ENCODE measurements at regions not wholly inside any gene's neighbourhood (a gene's known extent, or its start where the extent isn't known, plus 50 kb on each side); places are given as distances from the start of the nearest gene placed in this dataset.
"Not testable (repeated sequence)": the region's sequence is repeated elsewhere in the genome, so short reads cannot be mapped to it uniquely, and the experiment has no call there.

GRCh38 chr7:6975346-6975745 is 149.3 kb upstream of the CCZ1B start:
- H4K20me1 ChIP-seq (replicated peaks in 1 of 2; ENCODE audit: control insufficient read depth in 1 of 2, insufficient read depth in 2 of 2, low read length in 2 of 2); H3K4me3 ChIP-seq (ENCODE audit: extremely low read depth in 1 of 4, insufficient read depth in 2 of 4, low read depth in 3 of 4, low read length in 4 of 4); H3K18ac ChIP-seq (ENCODE audit: extremely low read depth, low read length); H2AFZ ChIP-seq (ENCODE audit: low read length); FAIRE-seq; H3K79me1 ChIP-seq (ENCODE audit: low read depth, low read length); H3K79me2 ChIP-seq (ENCODE audit: control insufficient read depth in 1 of 2, insufficient read depth in 2 of 2, low read length in 2 of 2); H4K8ac ChIP-seq (ENCODE audit: extremely low read depth, insufficient read depth, low read length); H2AK5ac ChIP-seq (ENCODE audit: low read depth, low read length); H3K9ac ChIP-seq (replicated peaks in 1 of 4; ENCODE audit: extremely low read depth in 1 of 4, low read depth in 3 of 4, low read length in 3 of 4); H2BK15ac ChIP-seq (ENCODE audit: low read length); H4K5ac ChIP-seq (ENCODE audit: insufficient read length, low read depth, low read length); H3K56ac ChIP-seq (replicated peaks; ENCODE audit: insufficient read length, low read depth, low read length); H4K91ac ChIP-seq (replicated peaks; ENCODE audit: insufficient read length, low read length); POLR2A ChIA-PET (ENCODE audit: partially characterized antibody); H3K4me2 ChIP-seq (ENCODE audit: insufficient read depth in 1 of 2, low read depth in 2 of 2, low read length in 2 of 2); DNase-seq (ENCODE audit: low read depth in 1 of 2, low spot score in 2 of 2); H3K27me3 ChIP-seq (replicated peaks in 1 of 4; ENCODE audit: control insufficient read depth in 3 of 4, extremely low read depth in 1 of 4, insufficient read depth in 3 of 4, low read length in 3 of 4); H3K23ac ChIP-seq (ENCODE audit: insufficient read length); H2BK20ac ChIP-seq (ENCODE audit: low read length); H3K27ac ChIP-seq (ENCODE audit: low read depth, low read length); H3K4me1 ChIP-seq (replicated peaks in 1 of 4; ENCODE audit: control insufficient read depth in 3 of 4, insufficient read depth in 4 of 4, low read length in 3 of 4); H3K4ac ChIP-seq (replicated peaks; ENCODE audit: insufficient read length, low read depth, low read length); H3K23me2 ChIP-seq (ENCODE audit: low read depth, low read length); CTCF ChIA-PET (ENCODE audit: partially characterized antibody); H3K14ac ChIP-seq (ENCODE audit: insufficient read length); H2BK5ac ChIP-seq (ENCODE audit: low read depth, low read length); H3K36me3 ChIP-seq (ENCODE audit: control insufficient read depth in 2 of 4, insufficient read depth in 4 of 4, low read length in 3 of 4); H2BK120ac ChIP-seq (replicated peaks; ENCODE audit: low read depth, low read length); H2BK12ac ChIP-seq (ENCODE audit: low read depth, low read length): not testable (repeated sequence)
- H3K9me3 ChIP-seq (ENCODE audit: insufficient read depth in 2 of 2, low read depth in 1 of 2, low read length in 1 of 2) = peaks cover 6 to 32% of the 10 kb centered on the region in 2 experiments; a peak in 2 of 4 replicates
- WGBS, 2 experiments (ENCODE audit: extremely low coverage in 1 of 2, insufficient coverage in 1 of 2, insufficient read length in 1 of 2, insufficient replicate concordance in 2 of 2, low coverage in 1 of 2, low lambda C conversion rate in 2 of 2, missing lambda C conversion rate in 1 of 2) = 87% methylated on average over 6 of the region's 28 CpGs; no CpG with 5 or more reads in 1 of the 2 experiments

- H3K9ac ChIP-seq (replicated peaks in 1 of 4; ENCODE audit: extremely low read depth in 1 of 4, low read depth in 3 of 4, low read length in 3 of 4); H2BK12ac ChIP-seq (ENCODE audit: low read depth, low read length); H2BK20ac ChIP-seq (ENCODE audit: low read length); H4K91ac ChIP-seq (replicated peaks; ENCODE audit: insufficient read length, low read length); H4K8ac ChIP-seq (ENCODE audit: extremely low read depth, insufficient read depth, low read length); H2AFZ ChIP-seq (ENCODE audit: low read length); H3K79me1 ChIP-seq (ENCODE audit: low read depth, low read length); H2AK5ac ChIP-seq (ENCODE audit: low read depth, low read length); H2BK120ac ChIP-seq (replicated peaks; ENCODE audit: low read depth, low read length); FAIRE-seq; H3K36me3 ChIP-seq (ENCODE audit: control insufficient read depth in 2 of 4, insufficient read depth in 4 of 4, low read length in 3 of 4); H3K4me3 ChIP-seq (ENCODE audit: extremely low read depth in 1 of 4, insufficient read depth in 2 of 4, low read depth in 3 of 4, low read length in 4 of 4); H3K4me2 ChIP-seq (ENCODE audit: insufficient read depth in 1 of 2, low read depth in 2 of 2, low read length in 2 of 2); H2BK5ac ChIP-seq (ENCODE audit: low read depth, low read length); H3K23me2 ChIP-seq (ENCODE audit: low read depth, low read length); H2BK15ac ChIP-seq (ENCODE audit: low read length); H3K4ac ChIP-seq (replicated peaks; ENCODE audit: insufficient read length, low read depth, low read length); H3K56ac ChIP-seq (replicated peaks; ENCODE audit: insufficient read length, low read depth, low read length); H4K20me1 ChIP-seq (replicated peaks in 1 of 2; ENCODE audit: control insufficient read depth in 1 of 2, insufficient read depth in 2 of 2, low read length in 2 of 2); H3K4me1 ChIP-seq (replicated peaks in 1 of 4; ENCODE audit: control insufficient read depth in 3 of 4, insufficient read depth in 4 of 4, low read length in 3 of 4); H3K79me2 ChIP-seq (ENCODE audit: control insufficient read depth in 1 of 2, insufficient read depth in 2 of 2, low read length in 2 of 2); POLR2A ChIA-PET (ENCODE audit: partially characterized antibody); H4K5ac ChIP-seq (ENCODE audit: insufficient read length, low read depth, low read length); DNase-seq (ENCODE audit: low read depth in 1 of 2, low spot score in 2 of 2); H3K27ac ChIP-seq (ENCODE audit: low read depth, low read length); H3K27me3 ChIP-seq (replicated peaks in 1 of 4; ENCODE audit: control insufficient read depth in 3 of 4, extremely low read depth in 1 of 4, insufficient read depth in 3 of 4, low read length in 3 of 4); H3K23ac ChIP-seq (ENCODE audit: insufficient read length); H3K18ac ChIP-seq (ENCODE audit: extremely low read depth, low read length); H3K14ac ChIP-seq (ENCODE audit: insufficient read length): not testable (repeated sequence)
- peaks cover 6 to 32% of the 10 kb centered on the region in 2 experiments; a peak in 2 of 4 replicates for H3K9me3 ChIP-seq (ENCODE audit: insufficient read depth in 2 of 2, low read depth in 1 of 2, low read length in 1 of 2)
- WGBS, 2 experiments (ENCODE audit: extremely low coverage in 1 of 2, insufficient coverage in 1 of 2, insufficient read length in 1 of 2, insufficient replicate concordance in 2 of 2, low coverage in 1 of 2, low lambda C conversion rate in 2 of 2, missing lambda C conversion rate in 1 of 2) = 92% methylated on average over 3 of the region's 3 CpGs; no CpG with 5 or more reads in 1 of the 2 experiments
- CTCF ChIA-PET (ENCODE audit: partially characterized antibody) = interaction anchor here (1.2 kb wide), 1 partner anchor 126 kb away, joined by 3 read pairs; no protein-coding TSS in a partner anchor
Measured at GRCh38 chr7:6977368-6977767, 151.3 kb upstream of the CCZ1B start.
